Upper lobe of right lung (tissue), 1 donor: ENCODE measurements at regions not wholly inside any gene's neighbourhood (a gene's known extent, or its start where the extent isn't known, plus 50 kb on each side); places are given as distances from the start of the nearest gene placed in this dataset.

Experiments used
- ATAC-seq: fragments of 200-7000 bp; cut with Tn5 transposase; one replicate; pipeline ENCODE4 v1.9.1; 2020; ENCODE audit warnings: mild to moderate bottlenecking, moderate library complexity
- DNase-seq: peaks from one replicate; pipeline ENCODE4 v3.0.0-alpha.2; 2020
- H3K27ac ChIP-seq: fragments of 200-600 bp; one replicate; pipeline ENCODE4 v1.8.0; 2022
- H3K27me3 ChIP-seq: fragments of 200-600 bp; one replicate; pipeline ENCODE4 v1.8.0; 2022; ENCODE audit warnings: mild to moderate bottlenecking
- H3K36me3 ChIP-seq: fragments of 200-600 bp; one replicate; pipeline ENCODE4 v1.8.0; 2022
- H3K4me1 ChIP-seq: fragments of 200-600 bp; one replicate; pipeline ENCODE4 v1.8.0; 2022
- H3K4me3 ChIP-seq: fragments of 200-600 bp; one replicate; pipeline ENCODE4 v1.8.0; 2022; ENCODE audit warnings: mild to moderate bottlenecking
- H3K9me3 ChIP-seq: fragments of 200-600 bp; one replicate; pipeline ENCODE4 v1.8.0; 2022
- CTCF ChIP-seq: fragments of 200-600 bp; IDR thresholded peaks from one replicate; pipeline ENCODE4 v1.8.0; 2022; ENCODE audit warnings: antibody characterized with exemption
- intact Hi-C: fragments of 100-400 bp; cut with DNase I; formaldehyde crosslinking; loops from one replicate; pipeline ENCODE4 v1.11.0; 2022
- donor health status: DM: no; HTN: yes; CAD: no; lungs with severe emphysema.

- intact Hi-C loops: no loop called here
- no peaks in the 10 kb centered on the region for H3K4me1 ChIP-seq
Measured at GRCh38 chr12:116465407-116465806, 93.8 kb upstream of the MAP1LC3B2 start.

GRCh38 chr12:116465856-116466255 lies 93.3 kb upstream of the MAP1LC3B2 start:
- Histone ChIP-seq H3K9me3 (no peaks in the 10 kb centered on the region), H3K36me3 (no peaks in the 10 kb centered on the region), H3K4me1 (no peaks in the 10 kb centered on the region), H3K27me3 (no peaks in the 10 kb centered on the region), H3K4me3 (no peak overlapping the region), H3K27ac (no peak overlapping the region)
- DNase-seq (peak; percentile 43), ATAC-seq (no peak)
- TF ChIP-seq CTCF: no peak
- intact Hi-C loops: no loop called here

More at GRCh38 chr12:116465407-116465806, 93.8 kb upstream of the MAP1LC3B2 start:
- H3K27ac ChIP-seq: no peak overlapping the region
- H3K27me3 ChIP-seq: no peaks in the 10 kb centered on the region
- H3K4me3 ChIP-seq: no peak overlapping the region
- H3K36me3 ChIP-seq: no peaks in the 10 kb centered on the region
- TF ChIP-seq CTCF: no peak
- H3K9me3 ChIP-seq: no peaks in the 10 kb centered on the region
- DNase-seq (no peak), ATAC-seq (no peak)

- ATAC-seq (no peak), DNase-seq (peak; percentile 28)
- intact Hi-C loops: no loop called here
- Histone ChIP-seq H3K4me3 (no peak overlapping the region), H3K9me3 (no peaks in the 10 kb centered on the region), H3K27me3 (no peaks in the 10 kb centered on the region), H3K4me1 (no peaks in the 10 kb centered on the region), H3K36me3 (no peaks in the 10 kb centered on the region), H3K27ac (no peak overlapping the region)
- no peak for TF ChIP-seq CTCF
Measured at GRCh38 chr12:116466536-116466935, 92.6 kb upstream of the MAP1LC3B2 start.

- Histone ChIP-seq H3K36me3 (no peaks in the 10 kb centered on the region), H3K27ac (no peak overlapping the region), H3K4me3 (no peak overlapping the region), H3K9me3 (no peaks in the 10 kb centered on the region), H3K27me3 (no peaks in the 10 kb centered on the region), H3K4me1 (no peaks in the 10 kb centered on the region)
- DNase-seq (no peak), ATAC-seq (no peak)
- TF ChIP-seq CTCF: no peak
- intact Hi-C loops: no loop called here
Measured at GRCh38 chr12:116469344-116469743, 89.8 kb upstream of the MAP1LC3B2 start.

GRCh38 chr12:116471544-116471943 lies 87.6 kb upstream of the MAP1LC3B2 start:
- no peak for TF ChIP-seq CTCF
- intact Hi-C loops: no loop called here
- no peaks in the 10 kb centered on the region for H3K27me3 ChIP-seq
- H3K27ac ChIP-seq: no peak overlapping the region
- no peaks in the 10 kb centered on the region for H3K36me3 ChIP-seq
- H3K4me1 ChIP-seq: no peaks in the 10 kb centered on the region
- peaks cover 4% of the 10 kb centered on the region for H3K9me3 ChIP-seq
- no peak overlapping the region for H3K4me3 ChIP-seq
- ATAC-seq (no peak), DNase-seq (no peak)

- no peak for DNase-seq
- Histone ChIP-seq H3K4me1 (no peaks in the 10 kb centered on the region), H3K9me3 (peaks cover 9% of the 10 kb centered on the region), H3K36me3 (no peaks in the 10 kb centered on the region), H3K4me3 (no peak overlapping the region), H3K27ac (no peak overlapping the region), H3K27me3 (no peaks in the 10 kb centered on the region)
- intact Hi-C loops: no loop called here
- no peak for TF ChIP-seq CTCF
- no peak for ATAC-seq
Measured at GRCh38 chr12:116472193-116472592, 87.0 kb upstream of the MAP1LC3B2 start.
